Activated naive CD8-positive, alpha-beta T cell treated with anti-CD3 and anti-CD28 coated beads, Interleukin-2, amount 10 ng/mL, durations not matched to agents 7 days and 5 days (primary cell): ENCODE measurements at regions not wholly inside any gene's neighbourhood (a gene's known extent, or its start where the extent isn't known, plus 50 kb on each side); places are given as distances from the start of the nearest gene placed in this dataset.

Experiments
- ATAC-seq: fragments of 150-1000 bp; cut with Tn5 transposase; one replicate; pipeline ENCODE4 v1.10.0; 2021; ENCODE audit warnings: low read depth, moderate library complexity
- POLR2A ChIA-PET: fragments of 350-600 bp; sonication (Branson Sonifier 250); formaldehyde crosslinking; loops from one replicate; lab custom pipeline; 2021; ENCODE audit warnings: antibody characterized with exemption; lab: Charles Lee
- DNase-seq: peaks from one replicate; pipeline ENCODE4 v3.0.0; 2021
- H3K27ac Mint-ChIP-seq: one replicate; pipeline ENCODE4 v1.8.0; 2022; ENCODE audit warnings: mild to moderate bottlenecking, mixed read lengths
- H3K27me3 Mint-ChIP-seq: one replicate; pipeline ENCODE4 v1.8.0; 2022; ENCODE audit warnings: mild to moderate bottlenecking, moderate library complexity, mixed read lengths
- H3K36me3 Mint-ChIP-seq: one replicate; pipeline ENCODE4 v1.8.0; 2021; ENCODE audit warnings: mild to moderate bottlenecking, mixed read lengths
- H3K4me1 Mint-ChIP-seq: one replicate; pipeline ENCODE4 v1.8.0; 2021; ENCODE audit warnings: mixed read lengths
- H3K4me3 Mint-ChIP-seq: one replicate; pipeline ENCODE4 v1.8.0; 2022; ENCODE audit warnings: mild to moderate bottlenecking, moderate library complexity, mixed read lengths
- H3K9me3 Mint-ChIP-seq: one replicate; pipeline ENCODE4 v1.8.0; 2021; ENCODE audit warnings: mixed read lengths

DNA sequence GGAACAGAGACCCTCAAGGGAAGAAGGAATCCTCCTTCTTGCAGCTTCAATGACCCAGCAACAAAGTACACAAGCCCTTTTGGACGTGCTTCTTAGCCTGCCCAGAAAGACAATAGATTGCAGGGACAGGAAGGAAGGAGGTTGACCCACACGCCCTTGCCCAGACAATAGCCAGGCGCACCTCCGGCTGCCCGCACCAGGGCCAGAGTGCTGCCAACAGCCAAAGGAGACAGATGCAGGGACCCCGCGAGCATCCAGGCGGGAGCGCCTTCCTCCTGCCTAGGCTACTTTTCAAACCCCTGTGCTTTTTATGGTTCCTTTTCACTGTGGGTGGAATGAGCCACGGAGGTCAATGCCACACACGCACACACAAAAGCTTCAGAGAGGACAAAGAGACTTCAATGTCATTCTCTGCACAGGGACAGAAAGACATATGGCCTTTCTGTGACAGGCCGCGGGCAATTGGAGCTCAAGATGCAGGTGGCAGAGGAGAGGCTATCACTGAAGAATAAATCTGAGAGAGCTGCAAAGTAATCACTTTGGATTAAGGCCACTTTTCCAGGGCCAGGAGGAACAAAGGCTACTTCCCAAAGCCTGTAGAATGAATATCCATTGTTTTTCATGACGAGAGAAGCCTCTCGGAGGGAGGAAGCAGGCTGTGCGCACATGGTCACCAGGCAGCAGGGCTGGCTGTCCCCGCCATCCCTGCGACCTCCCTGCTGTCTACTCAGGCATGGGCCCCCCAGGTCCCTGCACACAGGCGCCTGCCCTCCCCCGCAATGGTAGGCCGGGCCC is 300.6 kb downstream of the EIPR1 start:
- no peak for DNase-seq
- POLR2A ChIA-PET, result no interaction called here
- no peak overlapping the region for H3K27ac Mint-ChIP-seq
- H3K4me3 Mint-ChIP-seq, result no peak overlapping the region
- no peaks in the 10 kb centered on the region for H3K4me1 Mint-ChIP-seq
- ATAC-seq, result no peak
- no peaks in the 10 kb centered on the region for H3K27me3 Mint-ChIP-seq
- H3K9me3 Mint-ChIP-seq, result no peaks in the 10 kb centered on the region
- no peaks in the 10 kb centered on the region for H3K36me3 Mint-ChIP-seq

DNA sequence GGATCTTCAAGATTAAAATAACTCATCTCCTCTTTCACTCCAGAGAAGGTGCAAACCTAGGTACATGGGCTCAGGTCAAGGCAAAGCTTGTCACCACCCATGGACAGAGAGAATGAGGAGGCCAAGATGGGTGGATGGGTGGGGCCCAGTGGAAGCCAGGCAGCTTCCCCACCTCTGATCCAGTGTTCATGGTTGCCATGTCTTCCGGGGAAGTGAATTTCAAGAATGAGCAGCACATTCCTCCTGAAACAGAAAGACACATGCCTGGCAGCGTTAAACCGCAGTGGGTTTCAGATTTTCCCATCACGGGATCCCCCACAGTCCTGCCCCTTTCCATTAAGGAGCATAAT is 301.7 kb downstream of the EIPR1 start:
- no peak for ATAC-seq
- Mint-ChIP-seq H3K36me3 (no peaks in the 10 kb centered on the region), H3K4me1 (no peaks in the 10 kb centered on the region)

GRCh38 chr2:3075316-3075990 is 302.2 kb downstream of the EIPR1 start:
- DNase-seq, result no peak
- POLR2A ChIA-PET, result no interaction called here
- Mint-ChIP-seq H3K36me3 (no peaks in the 10 kb centered on the region), H3K27me3 (no peaks in the 10 kb centered on the region), H3K27ac (no peak overlapping the region), H3K9me3 (no peaks in the 10 kb centered on the region), H3K4me3 (no peak overlapping the region), H3K4me1 (no peaks in the 10 kb centered on the region)
- no peak for ATAC-seq

More for the DNA sequence above, 301.7 kb downstream of the EIPR1 start:
- Mint-ChIP-seq H3K9me3 (no peaks in the 10 kb centered on the region), H3K4me3 (no peak overlapping the region), H3K27ac (no peak overlapping the region), H3K27me3 (no peaks in the 10 kb centered on the region)
- no peak for DNase-seq
- POLR2A ChIA-PET, result no interaction called here

DNA sequence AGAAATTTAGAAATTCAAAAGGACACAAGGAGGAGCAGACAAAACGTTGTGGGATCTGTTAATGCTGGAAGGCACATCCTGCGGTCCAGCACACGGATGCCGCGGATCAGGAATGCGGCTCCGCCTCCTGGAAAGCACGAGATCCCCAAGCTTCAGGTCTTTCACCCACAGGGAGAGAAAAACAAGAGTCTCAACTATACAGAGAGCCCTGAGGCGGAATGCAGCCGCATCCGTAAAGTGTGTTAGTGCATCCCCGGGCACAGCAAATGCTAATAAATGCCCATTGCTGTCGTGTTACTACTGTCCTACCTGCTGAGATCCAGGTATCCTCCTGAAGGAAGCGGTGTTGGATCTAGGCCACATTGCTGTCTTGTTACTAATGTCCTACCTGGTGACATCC is 303.9 kb downstream of the EIPR1 start:
- DNase-seq (no peak), ATAC-seq (no peak)
- Mint-ChIP-seq H3K36me3 (no peaks in the 10 kb centered on the region), H3K9me3 (no peaks in the 10 kb centered on the region), H3K27ac (no peak overlapping the region), H3K4me3 (no peak overlapping the region), H3K27me3 (no peaks in the 10 kb centered on the region), H3K4me1 (no peaks in the 10 kb centered on the region)
- POLR2A ChIA-PET, result no interaction called here

DNA sequence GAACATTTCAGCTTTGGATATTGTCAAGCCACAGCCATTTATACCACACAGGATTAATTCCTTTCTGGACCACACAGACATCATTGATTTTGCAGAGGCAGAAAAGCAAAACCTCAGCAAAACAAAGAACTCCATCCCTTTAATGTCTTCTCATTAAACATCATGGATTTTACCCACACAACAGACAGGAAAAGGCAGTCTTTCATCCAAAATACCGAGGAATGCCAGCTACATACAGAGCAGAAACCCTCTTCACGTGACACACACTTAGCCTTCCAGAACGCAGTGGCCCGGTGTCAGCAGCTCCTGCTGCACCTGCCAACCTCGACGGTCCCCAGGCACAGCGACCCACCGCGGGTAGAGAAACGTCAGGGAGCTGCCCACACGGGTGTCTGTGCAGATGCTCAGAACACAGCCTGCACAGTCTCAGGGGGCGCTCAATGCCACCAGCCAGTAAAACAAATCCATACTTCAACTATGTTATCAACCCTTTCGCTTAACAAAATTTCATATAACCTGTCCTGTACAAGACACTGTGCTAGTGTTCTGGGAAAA is 304.5 kb downstream of the EIPR1 start:
- POLR2A ChIA-PET, result no interaction called here
- DNase-seq (no peak), ATAC-seq (no peak)
- Mint-ChIP-seq H3K36me3 (no peaks in the 10 kb centered on the region), H3K4me1 (no peaks in the 10 kb centered on the region), H3K9me3 (no peaks in the 10 kb centered on the region), H3K27ac (no peak overlapping the region), H3K4me3 (no peak overlapping the region), H3K27me3 (peaks cover 1% of the 10 kb centered on the region)

DNA sequence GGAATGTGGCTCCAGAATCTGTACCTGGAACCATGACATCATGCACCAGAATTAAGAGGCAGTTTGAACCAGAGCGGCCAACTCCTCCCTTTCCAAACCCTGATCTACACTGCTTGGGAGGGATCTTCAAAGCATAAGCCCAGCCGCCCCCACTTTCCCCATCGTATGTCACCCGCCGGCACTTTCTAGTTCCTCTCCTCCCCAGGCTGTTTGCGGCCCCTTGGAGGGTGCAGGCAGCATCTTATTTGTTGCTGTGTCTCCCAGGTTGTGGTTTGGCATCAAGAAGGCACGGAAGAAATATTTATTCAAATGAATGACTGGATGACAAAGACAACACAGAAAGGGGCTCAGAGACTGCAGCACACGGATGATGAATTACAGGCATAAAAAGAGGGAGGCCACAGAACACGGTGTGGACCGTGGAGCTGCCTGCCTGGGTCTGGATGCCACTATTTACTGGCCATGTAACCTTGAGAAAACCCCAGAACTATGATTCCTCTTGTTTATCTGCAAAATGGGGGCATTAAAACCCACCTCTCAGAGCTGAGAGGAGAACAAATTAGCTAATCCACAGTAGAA is 305.8 kb downstream of the EIPR1 start:
- DNase-seq (no peak), ATAC-seq (no peak)
- H3K4me3 Mint-ChIP-seq, result no peak overlapping the region
- POLR2A ChIA-PET, result no interaction called here
- H3K4me1 Mint-ChIP-seq, result no peaks in the 10 kb centered on the region
- no peaks in the 10 kb centered on the region for H3K9me3 Mint-ChIP-seq
- H3K27ac Mint-ChIP-seq, result no peak overlapping the region
- H3K27me3 Mint-ChIP-seq, result peaks cover 3% of the 10 kb centered on the region
- no peaks in the 10 kb centered on the region for H3K36me3 Mint-ChIP-seq

DNA sequence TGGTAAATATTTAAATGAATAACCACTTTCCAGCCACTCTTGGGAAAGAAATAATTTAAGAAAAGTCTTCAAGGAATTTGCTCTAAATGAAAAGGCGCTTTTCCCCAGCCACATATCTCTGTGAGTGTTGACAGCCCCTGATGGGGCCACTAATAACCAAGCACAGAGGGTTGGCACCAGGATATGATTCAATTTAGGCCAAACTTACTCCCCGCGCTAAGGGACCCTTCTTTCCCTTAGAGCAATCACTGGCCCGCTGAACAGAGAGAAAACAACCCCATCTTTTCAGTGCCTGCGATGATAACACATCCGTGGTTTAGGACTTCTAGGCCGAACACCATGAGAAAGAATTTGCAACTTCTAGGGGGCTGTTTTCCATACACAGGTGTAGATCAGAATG is 310.8 kb downstream of the EIPR1 start:
- DNase-seq (no peak), ATAC-seq (no peak)
- no peak overlapping the region for H3K4me3 Mint-ChIP-seq
- H3K27me3 Mint-ChIP-seq, result peaks cover 3% of the 10 kb centered on the region
- no peaks in the 10 kb centered on the region for H3K4me1 Mint-ChIP-seq
- POLR2A ChIA-PET, result no interaction called here
- no peaks in the 10 kb centered on the region for H3K9me3 Mint-ChIP-seq
- H3K27ac Mint-ChIP-seq, result no peak overlapping the region
- no peaks in the 10 kb centered on the region for H3K36me3 Mint-ChIP-seq

DNA sequence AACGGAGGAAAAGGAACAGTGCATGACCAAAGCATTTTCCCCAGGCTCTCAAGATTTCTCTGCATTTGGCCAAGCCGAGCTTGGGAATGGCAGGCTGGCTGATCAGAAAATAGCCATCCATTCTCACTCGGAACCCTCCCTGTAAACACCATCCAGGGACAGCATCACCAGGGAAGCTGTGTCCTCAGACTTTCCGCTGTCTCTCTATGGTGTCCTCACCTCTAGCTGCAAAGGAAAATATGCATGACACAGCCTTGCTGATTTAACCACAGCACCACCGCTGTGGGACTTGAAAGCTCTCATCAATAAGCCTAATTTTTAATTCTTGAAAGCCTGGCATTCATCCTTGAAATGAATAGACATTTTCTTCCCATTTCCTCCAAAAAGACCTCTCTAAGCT is 311.7 kb downstream of the EIPR1 start:
- POLR2A ChIA-PET, result no interaction called here
- Mint-ChIP-seq H3K9me3 (no peaks in the 10 kb centered on the region), H3K36me3 (no peaks in the 10 kb centered on the region), H3K4me1 (no peaks in the 10 kb centered on the region), H3K27ac (no peak overlapping the region), H3K27me3 (peaks cover 3% of the 10 kb centered on the region), H3K4me3 (no peak overlapping the region)
- ATAC-seq (no peak), DNase-seq (no peak)

DNA sequence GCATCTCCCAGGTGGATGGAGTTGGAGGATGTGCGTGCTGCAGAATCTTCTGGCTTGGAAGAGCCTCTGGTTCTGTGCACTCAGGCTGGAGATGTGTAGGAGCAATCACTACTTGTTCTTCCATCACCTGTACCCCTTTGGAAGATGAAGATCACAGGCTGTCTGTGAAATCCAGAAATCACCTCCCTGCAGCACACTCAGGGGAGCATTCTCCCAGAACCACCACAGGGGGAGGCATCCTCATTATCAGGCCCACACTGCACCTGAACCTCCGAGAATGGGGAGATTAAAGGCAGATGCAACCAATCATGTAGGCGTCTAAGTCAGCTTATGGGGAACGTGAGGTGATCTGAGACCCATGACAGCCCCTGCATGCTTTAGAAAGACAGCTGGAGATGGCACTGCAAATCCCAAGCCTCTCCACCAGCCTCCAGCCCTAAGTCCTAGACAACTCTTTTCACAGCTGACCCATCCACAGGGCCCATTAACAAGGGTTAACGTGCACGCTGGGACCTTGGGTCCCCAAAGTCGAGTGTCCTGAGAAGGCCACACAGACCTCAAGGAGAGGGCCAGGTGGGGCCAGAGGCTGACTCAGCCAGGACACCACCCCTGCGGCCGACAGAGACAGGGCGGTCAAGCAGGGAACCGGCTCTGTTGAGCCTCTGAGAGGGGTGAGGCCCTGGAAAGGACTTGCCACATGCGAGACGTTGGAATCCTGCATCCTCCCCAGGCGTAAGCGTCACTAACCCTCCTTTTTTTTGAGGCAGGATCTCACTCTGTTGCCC is 314.9 kb downstream of the EIPR1 start:
- ATAC-seq, result no peak
- H3K27ac Mint-ChIP-seq, result no peak overlapping the region

DNA sequence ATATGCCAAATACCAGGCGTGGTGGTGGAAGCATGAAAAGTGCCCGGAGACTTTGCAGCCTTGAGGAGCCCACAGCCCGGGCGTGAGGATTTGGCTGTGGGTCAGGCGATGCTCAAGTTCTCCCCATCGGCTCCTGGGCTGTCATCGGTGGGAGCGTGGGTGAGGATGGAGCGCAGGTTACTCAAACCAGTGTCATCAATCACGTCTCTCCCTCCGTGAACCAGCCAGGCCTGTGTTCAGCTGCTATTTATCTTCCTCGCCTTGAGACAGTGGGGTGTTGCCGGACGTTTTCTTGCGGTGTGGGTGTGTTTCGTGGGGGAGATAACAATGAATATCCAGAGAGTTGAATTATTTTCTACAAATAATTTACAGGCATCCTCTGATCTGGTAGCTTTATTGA is 317.6 kb downstream of the EIPR1 start:
- Mint-ChIP-seq H3K27ac (no peak overlapping the region), H3K9me3 (peaks cover 4% of the 10 kb centered on the region), H3K27me3 (no peaks in the 10 kb centered on the region), H3K36me3 (no peaks in the 10 kb centered on the region), H3K4me1 (no peaks in the 10 kb centered on the region), H3K4me3 (no peak overlapping the region)
- POLR2A ChIA-PET, result no interaction called here
- no peak for DNase-seq
- ATAC-seq, result no peak

More for the DNA sequence above, 314.9 kb downstream of the EIPR1 start:
- DNase-seq, result no peak
- POLR2A ChIA-PET, result no interaction called here
- peaks cover 1% of the 10 kb centered on the region for H3K9me3 Mint-ChIP-seq
- no peaks in the 10 kb centered on the region for H3K36me3 Mint-ChIP-seq
- no peak overlapping the region for H3K4me3 Mint-ChIP-seq
- no peaks in the 10 kb centered on the region for H3K4me1 Mint-ChIP-seq
- H3K27me3 Mint-ChIP-seq, result no peaks in the 10 kb centered on the region

DNA sequence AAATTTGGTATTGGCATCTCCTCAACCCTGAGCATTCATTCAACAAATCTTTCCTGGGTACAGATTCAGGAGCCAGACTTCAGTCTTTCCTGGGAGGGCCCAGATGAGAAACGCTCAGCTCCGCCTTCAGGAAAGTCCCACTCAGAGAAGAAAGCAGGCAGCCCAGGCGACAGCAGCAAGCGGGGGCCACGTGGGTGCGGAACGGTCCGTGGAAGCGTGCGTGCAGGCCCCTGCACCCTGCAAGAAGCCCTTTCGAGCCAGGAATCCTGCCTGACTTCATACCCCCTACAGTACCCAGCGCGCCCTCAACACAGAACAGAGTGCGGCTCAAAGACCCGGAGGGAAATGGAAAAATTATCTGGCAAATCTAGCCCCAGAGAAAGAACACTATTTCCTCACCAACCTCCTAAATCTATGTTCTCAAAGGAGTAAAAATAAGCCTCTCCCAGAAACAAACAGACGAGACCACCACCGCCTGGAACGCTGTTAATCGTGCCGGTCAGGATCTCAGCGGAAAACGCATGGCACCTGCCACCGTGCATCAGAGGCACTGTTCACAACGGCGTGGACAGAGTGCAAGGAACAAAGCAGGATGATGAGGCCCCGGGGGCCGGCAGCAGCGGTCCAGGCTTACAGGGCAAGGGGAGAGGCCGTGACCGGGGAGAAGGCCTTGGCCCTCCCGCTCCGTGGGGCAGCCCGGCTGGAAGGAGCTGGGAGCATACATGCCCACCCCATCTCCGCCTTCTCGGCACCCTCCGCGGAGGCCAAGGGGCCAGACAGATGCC is 318.3 kb downstream of the EIPR1 start:
- ATAC-seq (no peak), DNase-seq (no peak)
- POLR2A ChIA-PET, result no interaction called here
- Mint-ChIP-seq H3K36me3 (no peaks in the 10 kb centered on the region), H3K27ac (no peak overlapping the region), H3K9me3 (peaks cover 4% of the 10 kb centered on the region), H3K4me3 (no peak overlapping the region), H3K4me1 (no peaks in the 10 kb centered on the region), H3K27me3 (no peaks in the 10 kb centered on the region)

- ATAC-seq (no peak), DNase-seq (no peak)
- H3K4me3 Mint-ChIP-seq, result no peak overlapping the region
- H3K9me3 Mint-ChIP-seq, result peaks cover 4% of the 10 kb centered on the region
- H3K4me1 Mint-ChIP-seq, result no peaks in the 10 kb centered on the region
- POLR2A ChIA-PET, result no interaction called here
- H3K27ac Mint-ChIP-seq, result no peak overlapping the region
- H3K36me3 Mint-ChIP-seq, result no peaks in the 10 kb centered on the region
- no peaks in the 10 kb centered on the region for H3K27me3 Mint-ChIP-seq
Observed at GRCh38 chr2:3054066-3054465, 323.6 kb downstream of the EIPR1 start.

GRCh38 chr2:3051266-3051665 is 326.4 kb downstream of the EIPR1 start:
- no peak overlapping the region for H3K27ac Mint-ChIP-seq
- H3K9me3 Mint-ChIP-seq, result no peaks in the 10 kb centered on the region
- DNase-seq (no peak), ATAC-seq (peak; percentile 33)
- no peaks in the 10 kb centered on the region for H3K4me1 Mint-ChIP-seq
- no peak overlapping the region for H3K4me3 Mint-ChIP-seq
- H3K36me3 Mint-ChIP-seq, result no peaks in the 10 kb centered on the region
- POLR2A ChIA-PET, result no interaction called here
- H3K27me3 Mint-ChIP-seq, result no peaks in the 10 kb centered on the region
